GM12878 (cell line): ENCODE measurements at regions not wholly inside any gene's neighbourhood (a gene's known extent, or its start where the extent isn't known, plus 50 kb on each side); places are given as distances from the start of the nearest gene placed in this dataset.

Source experiments
- MTA3 ChIP-seq: IDR thresholded peaks from 2 replicates; pipeline ENCODE4 v1.6.1; 2012; ENCODE audit warnings: low read length, inconsistent platforms, borderline replicate concordance
- POLR2AphosphoS5 ChIP-seq: IDR thresholded peaks from 2 replicates; pipeline ENCODE4 v1.6.1; 2011; ENCODE audit warnings: mild to moderate bottlenecking, low read length, inconsistent platforms
- RAD21 ChIP-seq: IDR thresholded peaks from 2 replicates; pipeline ENCODE4 v1.6.1; 2011; ENCODE audit warnings: mild to moderate bottlenecking, low read depth, low read length, moderate library complexity; ENCODE audit not compliant: insufficient read depth
- RFX5 ChIP-seq: IDR thresholded peaks from 2 replicates; pipeline ENCODE4 v1.6.1; 2011; ENCODE audit warnings: low read depth, low read length, improper control_type of control experiment
- SIX5 ChIP-seq: IDR thresholded peaks from 2 replicates; pipeline ENCODE4 v1.6.1; 2011; ENCODE audit warnings: mild to moderate bottlenecking, low read depth, low read length, moderate library complexity; ENCODE audit not compliant: severe bottlenecking
- TCF7 ChIP-seq: IDR thresholded peaks from 2 replicates; pipeline ENCODE4 v1.6.1; 2014; ENCODE audit warnings: antibody characterized with exemption, borderline replicate concordance
- USF2 ChIP-seq: IDR thresholded peaks from 2 replicates; pipeline ENCODE4 v1.6.1; 2011; ENCODE audit warnings: low read depth, low read length, improper control_type of control experiment, borderline replicate concordance
- TF ChIP-seq, protein P1 (sequence below), 3 experiments: IDR thresholded peaks in 2 of 3; conservative IDR thresholded peaks in 1 of 3; 2 replicates each; pipeline ENCODE4 v1.5.1; 2011; ENCODE audit warnings: low read depth in 3 of 3, low read length in 3 of 3, mild to moderate bottlenecking in 3 of 3, control low read depth in 2 of 3, moderate library complexity in 2 of 3, inconsistent platforms in 1 of 3, mixed read lengths in 1 of 3; ENCODE audit not compliant: control insufficient read depth in 2 of 3, insufficient read depth in 1 of 3; ENCODE audit errors: extremely low read depth in 1 of 3

DNA sequence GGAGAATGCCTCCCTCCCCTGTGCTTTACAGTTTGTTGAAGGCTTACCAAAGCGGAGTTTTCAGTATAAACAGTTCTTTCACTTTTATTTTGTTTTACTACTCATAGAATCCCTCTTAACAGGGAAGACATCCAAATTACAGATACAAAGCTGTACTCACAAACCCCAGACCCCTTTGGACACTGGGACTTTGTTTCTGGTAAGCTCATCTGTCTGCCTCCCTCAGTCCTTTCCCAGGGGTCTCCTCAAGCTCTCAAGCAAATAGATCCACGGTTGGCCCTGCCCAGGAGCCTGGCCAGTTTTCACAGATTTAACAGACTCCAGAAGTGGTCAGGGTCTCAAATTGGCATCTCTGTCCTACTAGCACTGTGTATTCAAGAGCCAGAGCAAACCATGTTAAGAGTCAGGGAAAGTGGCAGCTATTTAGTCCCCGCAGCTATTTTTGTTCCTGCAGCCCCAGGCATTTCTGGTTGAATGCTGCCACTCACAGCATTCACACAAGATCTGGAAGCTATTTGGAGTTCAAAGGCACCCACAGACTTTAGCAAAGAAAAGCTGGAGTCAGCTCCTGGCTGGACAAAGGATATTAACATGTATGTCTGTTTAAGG lies 54.2 kb downstream of the TMEM100 start:
- TF ChIP-seq RFX5 (no peak), RAD21 (no peak), TCF7 (no peak), SIX5 (no peak), USF2 (no peak), POLR2AphosphoS5 (no peak), MTA3 (no peak)
- TF ChIP-seq, protein P1, sequence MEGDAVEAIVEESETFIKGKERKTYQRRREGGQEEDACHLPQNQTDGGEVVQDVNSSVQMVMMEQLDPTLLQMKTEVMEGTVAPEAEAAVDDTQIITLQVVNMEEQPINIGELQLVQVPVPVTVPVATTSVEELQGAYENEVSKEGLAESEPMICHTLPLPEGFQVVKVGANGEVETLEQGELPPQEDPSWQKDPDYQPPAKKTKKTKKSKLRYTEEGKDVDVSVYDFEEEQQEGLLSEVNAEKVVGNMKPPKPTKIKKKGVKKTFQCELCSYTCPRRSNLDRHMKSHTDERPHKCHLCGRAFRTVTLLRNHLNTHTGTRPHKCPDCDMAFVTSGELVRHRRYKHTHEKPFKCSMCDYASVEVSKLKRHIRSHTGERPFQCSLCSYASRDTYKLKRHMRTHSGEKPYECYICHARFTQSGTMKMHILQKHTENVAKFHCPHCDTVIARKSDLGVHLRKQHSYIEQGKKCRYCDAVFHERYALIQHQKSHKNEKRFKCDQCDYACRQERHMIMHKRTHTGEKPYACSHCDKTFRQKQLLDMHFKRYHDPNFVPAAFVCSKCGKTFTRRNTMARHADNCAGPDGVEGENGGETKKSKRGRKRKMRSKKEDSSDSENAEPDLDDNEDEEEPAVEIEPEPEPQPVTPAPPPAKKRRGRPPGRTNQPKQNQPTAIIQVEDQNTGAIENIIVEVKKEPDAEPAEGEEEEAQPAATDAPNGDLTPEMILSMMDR (IDR thresholded peaks at IDR 0.05 in 2 of 3, conservative IDR thresholded peaks at IDR 0.05 in 1 of 3; ENCODE audit: control insufficient read depth in 2 of 3, extremely low read depth in 1 of 3, insufficient read depth in 1 of 3, low read depth in 3 of 3, low read length in 3 of 3): no peak
